Neuronal stem cell (in vitro differentiated cells): ENCODE measurements at regions not wholly inside any gene's neighbourhood (a gene's known extent, or its start where the extent isn't known, plus 50 kb on each side); places are given as distances from the start of the nearest gene placed in this dataset.

Experiments used
- DNase-seq: peaks from one replicate; pipeline ENCODE4 v3.0.0-alpha.2; 2013; ENCODE audit warnings: low spot score
- H2AFZ ChIP-seq: one replicate; pipeline ENCODE4 v1.6.1; 2013; ENCODE audit warnings: mild to moderate bottlenecking, low read length, inconsistent platforms
- H2AK5ac ChIP-seq: 2 replicates; pipeline ENCODE4 v1.6.1; 2013; ENCODE audit warnings: low read depth, mild to moderate bottlenecking, inconsistent platforms, low read length, moderate library complexity, mixed read lengths
- H2BK120ac ChIP-seq: 2 replicates; pipeline ENCODE4 v1.6.1; 2013; ENCODE audit warnings: low read depth, mild to moderate bottlenecking, inconsistent platforms, low read length, moderate library complexity, mixed read lengths
- H2BK12ac ChIP-seq: one replicate; pipeline ENCODE4 v1.6.1; 2013; ENCODE audit warnings: low read length, inconsistent platforms
- H2BK15ac ChIP-seq: 2 replicates; pipeline ENCODE4 v1.6.1; 2013; ENCODE audit warnings: mild to moderate bottlenecking, low read length, inconsistent platforms, mixed read lengths
- H2BK5ac ChIP-seq: one replicate; pipeline ENCODE4 v1.6.1; 2013; ENCODE audit warnings: inconsistent platforms, mild to moderate bottlenecking, low read length, moderate library complexity
- H3K14ac ChIP-seq: one replicate; pipeline ENCODE4 v1.6.1; 2013; ENCODE audit warnings: low read length, inconsistent platforms
- H3K18ac ChIP-seq: 2 replicates; pipeline ENCODE4 v1.6.1; 2013; ENCODE audit warnings: low read length, inconsistent platforms
- H3K23ac ChIP-seq: 2 replicates; pipeline ENCODE4 v1.6.1; 2013; ENCODE audit warnings: low read depth, mild to moderate bottlenecking, mixed read lengths, low read length, inconsistent platforms; ENCODE audit not compliant: poor library complexity
- H3K27ac ChIP-seq: replicated peaks from 3 replicates; pipeline ENCODE4 v1.5.1; 2013; ENCODE audit warnings: low read length, inconsistent platforms
- H3K27me3 ChIP-seq, 3 experiments: 2 replicates each; pipeline ENCODE4 v1.6.1; 2013; ENCODE audit warnings: low read length in 3 of 3, mild to moderate bottlenecking in 2 of 3, inconsistent platforms in 1 of 3, low read depth in 1 of 3, mixed read lengths in 1 of 3, moderate library complexity in 1 of 3; ENCODE audit not compliant: control insufficient read depth in 3 of 3, insufficient read depth in 3 of 3
- H3K36me3 ChIP-seq, 2 donors: replicated peaks in 1 of 2; 2 replicates each; pipeline ENCODE4 v1.6.1; 2013; ENCODE audit warnings: low read length in 2 of 2; ENCODE audit not compliant: control insufficient read depth in 2 of 2, insufficient read depth in 2 of 2
- H3K4ac ChIP-seq: 2 replicates; pipeline ENCODE4 v1.6.1; 2013; ENCODE audit warnings: inconsistent platforms, mild to moderate bottlenecking, low read length, moderate library complexity
- H3K4me1 ChIP-seq, 2 donors: 1 replicate in 1 of 2; 2 replicates in 1 of 2; pipeline ENCODE4 v1.6.1; 2013; ENCODE audit warnings: low read length in 2 of 2, low read depth in 1 of 2; ENCODE audit not compliant: control insufficient read depth in 2 of 2, insufficient read depth in 1 of 2
- H3K4me2 ChIP-seq: one replicate; pipeline ENCODE4 v1.6.1; 2013; ENCODE audit warnings: mild to moderate bottlenecking, low read length, inconsistent platforms; ENCODE audit not compliant: insufficient read depth, poor library complexity, severe bottlenecking
- H3K4me3 ChIP-seq, 2 donors: 2 replicates each; pipeline ENCODE4 v1.5.1; 2013; ENCODE audit warnings: low read length in 2 of 2, mild to moderate bottlenecking in 2 of 2, inconsistent platforms in 1 of 2, moderate library complexity in 1 of 2
- H3K79me1 ChIP-seq: one replicate; pipeline ENCODE4 v1.6.1; 2013; ENCODE audit warnings: low read depth, mild to moderate bottlenecking, inconsistent platforms, low read length, moderate library complexity
- H3K9ac ChIP-seq: one replicate; pipeline ENCODE4 v1.6.1; 2013; ENCODE audit warnings: mild to moderate bottlenecking, low read depth, low read length, inconsistent platforms; ENCODE audit not compliant: poor library complexity
- H3K9me3 ChIP-seq, 2 donors: replicated peaks in 1 of 2; 2 replicates each; pipeline versions ENCODE3 to v1.6.1; 2013; ENCODE audit warnings: low read length in 2 of 2, mild to moderate bottlenecking in 2 of 2, inconsistent platforms in 1 of 2, low read depth in 1 of 2, mixed read lengths in 1 of 2, moderate library complexity in 1 of 2; ENCODE audit not compliant: control insufficient read depth in 2 of 2, insufficient read depth in 1 of 2
- H4K8ac ChIP-seq: one replicate; pipeline ENCODE4 v1.6.1; 2013; ENCODE audit warnings: low read depth, mild to moderate bottlenecking, inconsistent platforms, low read length, moderate library complexity
- H4K91ac ChIP-seq: one replicate; pipeline ENCODE4 v1.6.1; 2013; ENCODE audit warnings: low read length, low read depth, mild to moderate bottlenecking, inconsistent platforms; ENCODE audit not compliant: poor library complexity
- WGBS, 2 donors: extraction: QIAGEN DNeasy Blood & Tissue Kit; methylation state at CpG; one replicate each; pipeline ENCODE4 v1.1.7; 2013; ENCODE audit warnings: missing lambda C conversion rate in 2 of 2, mixed read lengths in 1 of 2; ENCODE audit not compliant: insufficient read length in 2 of 2, insufficient replicate concordance in 1 of 2; ENCODE audit errors: extremely low coverage in 2 of 2; 5-methylcytosine and 5-hydroxymethylcytosine counted together

DNA sequence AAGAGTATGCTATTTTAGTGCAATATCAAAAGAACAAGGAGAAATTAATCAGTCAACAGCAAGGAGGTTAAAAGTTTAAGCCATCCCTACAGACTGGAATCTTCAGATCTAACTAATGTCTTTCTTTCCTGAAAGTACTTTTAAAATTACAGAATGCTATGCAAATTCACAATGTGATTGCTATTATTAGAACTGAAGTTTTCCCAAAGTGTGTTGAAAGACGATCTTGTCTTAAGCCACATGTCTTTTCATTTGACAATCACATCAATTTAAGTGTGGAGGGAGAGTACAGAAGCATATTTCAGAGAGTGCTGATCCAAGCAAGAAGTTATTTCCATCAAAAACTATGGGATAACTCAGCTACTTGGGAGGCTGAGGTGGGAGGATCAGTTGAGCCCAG, 64.7 kb upstream of the TNIP3 start:
- no peak overlapping the region for H4K8ac ChIP-seq
- no peaks in the 10 kb centered on the region for H3K36me3 ChIP-seq
- no peaks in the 10 kb centered on the region for H3K9me3 ChIP-seq
- H2BK120ac ChIP-seq, result no peak overlapping the region
- no peak overlapping the region for H2AFZ ChIP-seq
- H3K4me3 ChIP-seq, result no peak overlapping the region
- H2BK12ac ChIP-seq, result no peak overlapping the region
- H3K27me3 ChIP-seq, result no peaks in the 10 kb centered on the region
- H2BK15ac ChIP-seq, result no peak overlapping the region
- H3K9ac ChIP-seq, result no peak overlapping the region
- H3K27ac ChIP-seq, result no peak overlapping the region
- H2AK5ac ChIP-seq, result no peak overlapping the region
- H4K91ac ChIP-seq, result no peak overlapping the region
- peaks cover 3 to 4% of the 10 kb centered on the region in 2 donors for H3K4me1 ChIP-seq
- H2BK5ac ChIP-seq, result no peak overlapping the region
- DNase-seq, result no peak
- no peak overlapping the region for H3K4ac ChIP-seq
- H3K14ac ChIP-seq, result no peak overlapping the region
- no peak overlapping the region for H3K18ac ChIP-seq
- H3K23ac ChIP-seq, result no peak overlapping the region
- H3K79me1 ChIP-seq, result no peaks in the 10 kb centered on the region
- WGBS, 2 donors, result no CpG with 5 or more reads among the region's 1 CpG
- no peak overlapping the region for H3K4me2 ChIP-seq

DNA sequence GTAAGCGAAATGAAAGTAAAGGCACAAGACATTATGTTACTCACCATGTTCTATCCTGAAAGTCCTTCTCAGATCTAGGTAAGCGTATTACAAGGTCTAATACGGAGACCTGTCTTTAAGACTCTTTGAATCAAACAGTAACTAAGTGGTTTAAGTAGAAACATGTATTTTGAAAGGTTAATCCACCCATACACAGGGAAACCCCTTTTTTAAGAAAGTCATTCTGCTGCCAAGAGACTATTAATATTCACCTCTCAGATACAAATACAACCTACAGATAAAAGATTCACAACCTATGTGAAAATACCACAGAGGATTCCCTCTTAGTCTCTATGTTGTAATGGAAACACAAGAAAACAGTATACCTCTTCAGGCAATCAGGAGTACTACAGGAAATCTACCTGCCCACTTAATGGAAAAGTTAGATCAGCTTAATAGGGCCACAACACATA, 63.2 kb upstream of the TNIP3 start:
- no CpG with 5 or more reads among the region's 3 CpGs for WGBS, 2 donors
- Histone ChIP-seq H3K4me3 (no peak overlapping the region), H2AK5ac (no peak overlapping the region), H3K18ac (no peak overlapping the region), H2BK5ac (no peak overlapping the region), H3K36me3 (no peaks in the 10 kb centered on the region), H4K8ac (no peak overlapping the region), H2BK120ac (no peak overlapping the region), H2AFZ (no peak overlapping the region), H2BK15ac (no peak overlapping the region), H3K23ac (no peak overlapping the region), H3K4me2 (no peak overlapping the region), H3K4ac (no peak overlapping the region), H3K27me3 (no peaks in the 10 kb centered on the region), H3K9me3 (no peaks in the 10 kb centered on the region), H3K27ac (no peak overlapping the region), H3K79me1 (no peaks in the 10 kb centered on the region), H3K14ac (no peak overlapping the region), H3K4me1 (peaks cover 1 to 3% of the 10 kb centered on the region in 2 donors), H3K9ac (no peak overlapping the region), H2BK12ac (no peak overlapping the region), H4K91ac (no peak overlapping the region)
- no peak for DNase-seq

DNA sequence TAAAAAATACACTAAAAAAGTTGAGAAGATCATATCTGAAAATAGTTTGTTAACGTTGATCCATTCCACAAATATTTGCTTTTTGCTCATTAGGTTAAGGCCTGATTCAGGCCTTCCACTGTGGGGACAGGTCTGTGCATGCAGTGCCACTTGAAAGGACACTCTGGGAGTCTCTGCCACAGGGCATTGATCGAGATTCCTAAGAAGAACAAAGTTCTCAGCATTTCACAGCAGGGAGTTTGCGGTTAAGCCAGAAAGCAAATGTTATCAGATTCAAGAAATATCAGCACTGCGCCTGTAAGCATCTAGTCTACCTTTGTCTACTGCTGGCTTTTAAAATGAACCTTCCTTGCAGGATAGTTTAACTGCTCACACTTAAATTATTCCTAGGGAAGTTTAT, 62.2 kb upstream of the TNIP3 start:
- H3K4me3 ChIP-seq, result no peak overlapping the region
- no CpG with 5 or more reads among the region's 4 CpGs for WGBS, 2 donors
- no peak overlapping the region for H2BK12ac ChIP-seq
- no peaks in the 10 kb centered on the region for H3K36me3 ChIP-seq
- H2AFZ ChIP-seq, result peak overlapping the region; percentile 15
- no peak overlapping the region for H3K27ac ChIP-seq
- peaks cover 1 to 3% of the 10 kb centered on the region in 2 donors for H3K4me1 ChIP-seq
- H3K27me3 ChIP-seq, result no peaks in the 10 kb centered on the region
- H2BK5ac ChIP-seq, result no peak overlapping the region
- H4K8ac ChIP-seq, result no peak overlapping the region
- H2BK15ac ChIP-seq, result no peak overlapping the region
- H3K9ac ChIP-seq, result no peak overlapping the region
- H3K14ac ChIP-seq, result no peak overlapping the region
- no peaks in the 10 kb centered on the region for H3K9me3 ChIP-seq
- no peak for DNase-seq
- H3K23ac ChIP-seq, result no peak overlapping the region
- no peak overlapping the region for H3K4me2 ChIP-seq
- H2AK5ac ChIP-seq, result no peak overlapping the region
- H2BK120ac ChIP-seq, result no peak overlapping the region
- H3K4ac ChIP-seq, result no peak overlapping the region
- H4K91ac ChIP-seq, result no peak overlapping the region
- H3K79me1 ChIP-seq, result no peaks in the 10 kb centered on the region
- H3K18ac ChIP-seq, result no peak overlapping the region

DNA sequence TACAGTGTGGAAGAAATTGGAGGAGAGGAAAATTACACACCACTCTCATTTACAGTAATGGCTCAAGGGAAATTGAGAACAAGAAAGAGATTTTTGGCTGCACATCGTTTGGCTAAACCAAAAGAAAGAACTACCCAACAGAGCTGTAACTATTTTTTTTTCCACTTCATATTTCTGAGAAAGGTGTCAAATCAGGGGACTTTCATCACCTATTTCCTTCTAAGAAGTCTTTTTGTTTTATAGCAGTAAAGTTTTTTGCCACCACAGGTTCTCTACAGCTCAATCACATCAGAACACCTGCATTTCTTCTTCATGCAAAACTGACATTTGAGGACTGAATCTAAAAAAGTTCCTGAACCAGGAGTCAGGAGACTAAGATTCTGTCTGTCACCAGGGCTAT, 57.5 kb upstream of the TNIP3 start:
- Histone ChIP-seq H3K23ac (no peak overlapping the region), H3K4me2 (no peak overlapping the region), H2BK15ac (no peak overlapping the region), H2BK5ac (no peak overlapping the region), H3K4ac (no peak overlapping the region), H4K8ac (no peak overlapping the region), H3K18ac (no peak overlapping the region), H3K36me3 (no peaks in the 10 kb centered on the region), H3K27ac (no peak overlapping the region), H2BK12ac (no peak overlapping the region), H2BK120ac (no peak overlapping the region), H3K9ac (no peak overlapping the region), H3K27me3 (no peaks in the 10 kb centered on the region), H4K91ac (no peak overlapping the region), H3K14ac (no peak overlapping the region), H3K4me1 (peaks cover 3 to 4% of the 10 kb centered on the region in 2 donors), H2AK5ac (no peak overlapping the region), H2AFZ (no peak overlapping the region), H3K9me3 (no peaks in the 10 kb centered on the region), H3K79me1 (no peaks in the 10 kb centered on the region), H3K4me3 (no peak overlapping the region)
- WGBS, 2 donors, result no CpG with 5 or more reads among the region's 1 CpG
- DNase-seq, result no peak
